SK-N-SH (cell line): ENCODE measurements at regions not wholly inside any gene's neighbourhood (a gene's known extent, or its start where the extent isn't known, plus 50 kb on each side); places are given as distances from the start of the nearest gene placed in this dataset.

Experiments
- EP300 ChIP-seq, 2 experiments: IDR thresholded peaks; 2 replicates each; pipeline versions ENCODE4 v1.4.0 to v1.6.1; 2012; ENCODE audit warnings: borderline replicate concordance in 1 of 2, low read depth in 1 of 2, low read length in 1 of 2
- EZH2phosphoT487 ChIP-seq: fragments of 200-600 bp; sonication (generic); IDR thresholded peaks from 2 replicates; pipeline ENCODE4 v1.6.1; 2017; ENCODE audit warnings: low read depth, mixed run types, mild to moderate bottlenecking, antibody characterized with exemption, moderate library complexity, borderline replicate concordance
- FOSL2 ChIP-seq: IDR thresholded peaks from 2 replicates; pipeline ENCODE4 v1.4.0; 2012; ENCODE audit warnings: low read depth, mild to moderate bottlenecking, moderate library complexity, borderline replicate concordance
- FOXJ3 ChIP-seq: sonication (generic); formaldehyde crosslinking; IDR thresholded peaks from 2 replicates; pipeline ENCODE4 v1.5.1; 2020; ENCODE audit warnings: mild to moderate bottlenecking, missing genetic modification reagents
- GABPA ChIP-seq: IDR thresholded peaks from 2 replicates; pipeline ENCODE4 v1.4.0; 2012; ENCODE audit warnings: low read depth, mild to moderate bottlenecking
- JUND ChIP-seq: IDR thresholded peaks from 2 replicates; pipeline ENCODE4 v1.4.0; 2012
- MEF2A ChIP-seq: IDR thresholded peaks from 2 replicates; pipeline ENCODE4 v1.4.0; 2012; ENCODE audit warnings: low read depth, borderline replicate concordance
- POLR2AphosphoS5 ChIP-seq: IDR thresholded peaks from 2 replicates; pipeline ENCODE4 v1.6.1; 2012; ENCODE audit warnings: low read depth, low read length
- RAD21 ChIP-seq: IDR thresholded peaks from 2 replicates; pipeline ENCODE4 v1.6.1; 2012; ENCODE audit warnings: mild to moderate bottlenecking, low read length
- SIN3A ChIP-seq: IDR thresholded peaks from 2 replicates; pipeline ENCODE4 v1.6.1; 2012; ENCODE audit warnings: low read depth, mild to moderate bottlenecking, low read length, moderate library complexity, borderline replicate concordance
- TEAD4 ChIP-seq: IDR thresholded peaks from 2 replicates; pipeline ENCODE4 v1.4.0; 2012; ENCODE audit warnings: mild to moderate bottlenecking, borderline replicate concordance; ENCODE audit not compliant: insufficient read depth
- TF ChIP-seq, protein P1 (sequence below): fragments of 200-600 bp; sonication (generic); IDR thresholded peaks from 2 replicates; pipeline ENCODE4 v1.6.1; 2017; ENCODE audit warnings: antibody characterized with exemption, mild to moderate bottlenecking, moderate library complexity
- TF ChIP-seq, protein P2 (sequence below): IDR thresholded peaks from 2 replicates; pipeline ENCODE4 v1.4.0; 2012; ENCODE audit warnings: low read depth, borderline replicate concordance
- TF ChIP-seq, protein P3 (sequence below): fragments of 150-350 bp; IDR thresholded peaks from 2 replicates; pipeline ENCODE4 v1.6.1; 2017; ENCODE audit warnings: antibody characterized with exemption, low read length, low read depth, borderline replicate concordance

DNA sequence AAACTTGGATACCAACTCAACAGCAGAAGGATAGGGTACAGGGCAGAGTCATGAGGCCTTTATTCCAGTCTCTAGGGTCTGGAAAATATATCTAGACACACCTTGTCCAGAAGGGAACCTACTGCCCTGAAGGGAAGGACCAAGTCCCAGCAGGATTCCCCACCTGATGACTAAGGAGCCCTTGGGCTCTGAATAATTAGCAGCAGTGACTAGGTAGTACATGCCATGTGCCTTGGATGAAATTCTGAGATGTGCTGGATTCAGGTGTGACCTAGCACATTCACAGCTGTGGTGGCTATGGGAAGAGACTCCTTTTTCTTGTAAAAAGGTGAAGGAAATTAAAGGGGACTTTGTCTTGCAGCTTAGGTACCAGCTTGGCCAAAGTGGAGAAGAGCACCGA lies 364.3 kb upstream of the PTCHD4 start:
- TF ChIP-seq GABPA (no peak), EP300 (IDR thresholded peaks at IDR 0.05; ENCODE audit: borderline replicate concordance in 1 of 2, low read depth in 1 of 2, low read length in 1 of 2) (no peak), POLR2AphosphoS5 (no peak), TEAD4 (no peak), EZH2phosphoT487 (no peak), FOSL2 (no peak), FOXJ3 (no peak), RAD21 (no peak), MEF2A (no peak), SIN3A (no peak), JUND (no peak)
- TF ChIP-seq, protein P1, sequence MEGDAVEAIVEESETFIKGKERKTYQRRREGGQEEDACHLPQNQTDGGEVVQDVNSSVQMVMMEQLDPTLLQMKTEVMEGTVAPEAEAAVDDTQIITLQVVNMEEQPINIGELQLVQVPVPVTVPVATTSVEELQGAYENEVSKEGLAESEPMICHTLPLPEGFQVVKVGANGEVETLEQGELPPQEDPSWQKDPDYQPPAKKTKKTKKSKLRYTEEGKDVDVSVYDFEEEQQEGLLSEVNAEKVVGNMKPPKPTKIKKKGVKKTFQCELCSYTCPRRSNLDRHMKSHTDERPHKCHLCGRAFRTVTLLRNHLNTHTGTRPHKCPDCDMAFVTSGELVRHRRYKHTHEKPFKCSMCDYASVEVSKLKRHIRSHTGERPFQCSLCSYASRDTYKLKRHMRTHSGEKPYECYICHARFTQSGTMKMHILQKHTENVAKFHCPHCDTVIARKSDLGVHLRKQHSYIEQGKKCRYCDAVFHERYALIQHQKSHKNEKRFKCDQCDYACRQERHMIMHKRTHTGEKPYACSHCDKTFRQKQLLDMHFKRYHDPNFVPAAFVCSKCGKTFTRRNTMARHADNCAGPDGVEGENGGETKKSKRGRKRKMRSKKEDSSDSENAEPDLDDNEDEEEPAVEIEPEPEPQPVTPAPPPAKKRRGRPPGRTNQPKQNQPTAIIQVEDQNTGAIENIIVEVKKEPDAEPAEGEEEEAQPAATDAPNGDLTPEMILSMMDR = no peak
- TF ChIP-seq, protein P2, sequence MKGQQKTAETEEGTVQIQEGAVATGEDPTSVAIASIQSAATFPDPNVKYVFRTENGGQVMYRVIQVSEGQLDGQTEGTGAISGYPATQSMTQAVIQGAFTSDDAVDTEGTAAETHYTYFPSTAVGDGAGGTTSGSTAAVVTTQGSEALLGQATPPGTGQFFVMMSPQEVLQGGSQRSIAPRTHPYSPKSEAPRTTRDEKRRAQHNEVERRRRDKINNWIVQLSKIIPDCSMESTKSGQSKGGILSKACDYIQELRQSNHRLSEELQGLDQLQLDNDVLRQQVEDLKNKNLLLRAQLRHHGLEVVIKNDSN = no peak
- TF ChIP-seq, protein P3, sequence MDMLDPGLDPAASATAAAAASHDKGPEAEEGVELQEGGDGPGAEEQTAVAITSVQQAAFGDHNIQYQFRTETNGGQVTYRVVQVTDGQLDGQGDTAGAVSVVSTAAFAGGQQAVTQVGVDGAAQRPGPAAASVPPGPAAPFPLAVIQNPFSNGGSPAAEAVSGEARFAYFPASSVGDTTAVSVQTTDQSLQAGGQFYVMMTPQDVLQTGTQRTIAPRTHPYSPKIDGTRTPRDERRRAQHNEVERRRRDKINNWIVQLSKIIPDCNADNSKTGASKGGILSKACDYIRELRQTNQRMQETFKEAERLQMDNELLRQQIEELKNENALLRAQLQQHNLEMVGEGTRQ = no peak
